ENCODE measurements at regions not wholly inside any gene's neighbourhood (a gene's known extent, or its start where the extent isn't known, plus 50 kb on each side); places are given as distances from the start of the nearest gene placed in this dataset.

- Mint-ChIP-seq H3K27me3 (ENCODE audit: low read depth) (no peaks in the 10 kb centered on the region), H3K27ac (no peak overlapping the region)
- TF ChIP-seq ZBTB21 (CRISPR knock-in tag; IDR thresholded peaks at IDR 0.05; ENCODE audit: borderline replicate concordance) (no peak), PREB (CRISPR knock-in tag; IDR thresholded peaks at IDR 0.05; ENCODE audit: borderline replicate concordance) (no peak), TCF7 (CRISPR knock-in tag; IDR thresholded peaks at IDR 0.05; ENCODE audit: low read depth) (no peak), ETV6 (CRISPR knock-in tag; IDR thresholded peaks at IDR 0.05) (no peak), ZNF263 (CRISPR knock-in tag; IDR thresholded peaks at IDR 0.05; ENCODE audit: low read depth) (no peak)
- TF ChIP-seq, protein P1, sequence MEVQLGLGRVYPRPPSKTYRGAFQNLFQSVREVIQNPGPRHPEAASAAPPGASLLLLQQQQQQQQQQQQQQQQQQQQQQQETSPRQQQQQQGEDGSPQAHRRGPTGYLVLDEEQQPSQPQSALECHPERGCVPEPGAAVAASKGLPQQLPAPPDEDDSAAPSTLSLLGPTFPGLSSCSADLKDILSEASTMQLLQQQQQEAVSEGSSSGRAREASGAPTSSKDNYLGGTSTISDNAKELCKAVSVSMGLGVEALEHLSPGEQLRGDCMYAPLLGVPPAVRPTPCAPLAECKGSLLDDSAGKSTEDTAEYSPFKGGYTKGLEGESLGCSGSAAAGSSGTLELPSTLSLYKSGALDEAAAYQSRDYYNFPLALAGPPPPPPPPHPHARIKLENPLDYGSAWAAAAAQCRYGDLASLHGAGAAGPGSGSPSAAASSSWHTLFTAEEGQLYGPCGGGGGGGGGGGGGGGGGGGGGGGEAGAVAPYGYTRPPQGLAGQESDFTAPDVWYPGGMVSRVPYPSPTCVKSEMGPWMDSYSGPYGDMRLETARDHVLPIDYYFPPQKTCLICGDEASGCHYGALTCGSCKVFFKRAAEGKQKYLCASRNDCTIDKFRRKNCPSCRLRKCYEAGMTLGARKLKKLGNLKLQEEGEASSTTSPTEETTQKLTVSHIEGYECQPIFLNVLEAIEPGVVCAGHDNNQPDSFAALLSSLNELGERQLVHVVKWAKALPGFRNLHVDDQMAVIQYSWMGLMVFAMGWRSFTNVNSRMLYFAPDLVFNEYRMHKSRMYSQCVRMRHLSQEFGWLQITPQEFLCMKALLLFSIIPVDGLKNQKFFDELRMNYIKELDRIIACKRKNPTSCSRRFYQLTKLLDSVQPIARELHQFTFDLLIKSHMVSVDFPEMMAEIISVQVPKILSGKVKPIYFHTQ (CRISPR knock-in tag; IDR thresholded peaks at IDR 0.05) = no peak
- TF ChIP-seq, protein P2, sequence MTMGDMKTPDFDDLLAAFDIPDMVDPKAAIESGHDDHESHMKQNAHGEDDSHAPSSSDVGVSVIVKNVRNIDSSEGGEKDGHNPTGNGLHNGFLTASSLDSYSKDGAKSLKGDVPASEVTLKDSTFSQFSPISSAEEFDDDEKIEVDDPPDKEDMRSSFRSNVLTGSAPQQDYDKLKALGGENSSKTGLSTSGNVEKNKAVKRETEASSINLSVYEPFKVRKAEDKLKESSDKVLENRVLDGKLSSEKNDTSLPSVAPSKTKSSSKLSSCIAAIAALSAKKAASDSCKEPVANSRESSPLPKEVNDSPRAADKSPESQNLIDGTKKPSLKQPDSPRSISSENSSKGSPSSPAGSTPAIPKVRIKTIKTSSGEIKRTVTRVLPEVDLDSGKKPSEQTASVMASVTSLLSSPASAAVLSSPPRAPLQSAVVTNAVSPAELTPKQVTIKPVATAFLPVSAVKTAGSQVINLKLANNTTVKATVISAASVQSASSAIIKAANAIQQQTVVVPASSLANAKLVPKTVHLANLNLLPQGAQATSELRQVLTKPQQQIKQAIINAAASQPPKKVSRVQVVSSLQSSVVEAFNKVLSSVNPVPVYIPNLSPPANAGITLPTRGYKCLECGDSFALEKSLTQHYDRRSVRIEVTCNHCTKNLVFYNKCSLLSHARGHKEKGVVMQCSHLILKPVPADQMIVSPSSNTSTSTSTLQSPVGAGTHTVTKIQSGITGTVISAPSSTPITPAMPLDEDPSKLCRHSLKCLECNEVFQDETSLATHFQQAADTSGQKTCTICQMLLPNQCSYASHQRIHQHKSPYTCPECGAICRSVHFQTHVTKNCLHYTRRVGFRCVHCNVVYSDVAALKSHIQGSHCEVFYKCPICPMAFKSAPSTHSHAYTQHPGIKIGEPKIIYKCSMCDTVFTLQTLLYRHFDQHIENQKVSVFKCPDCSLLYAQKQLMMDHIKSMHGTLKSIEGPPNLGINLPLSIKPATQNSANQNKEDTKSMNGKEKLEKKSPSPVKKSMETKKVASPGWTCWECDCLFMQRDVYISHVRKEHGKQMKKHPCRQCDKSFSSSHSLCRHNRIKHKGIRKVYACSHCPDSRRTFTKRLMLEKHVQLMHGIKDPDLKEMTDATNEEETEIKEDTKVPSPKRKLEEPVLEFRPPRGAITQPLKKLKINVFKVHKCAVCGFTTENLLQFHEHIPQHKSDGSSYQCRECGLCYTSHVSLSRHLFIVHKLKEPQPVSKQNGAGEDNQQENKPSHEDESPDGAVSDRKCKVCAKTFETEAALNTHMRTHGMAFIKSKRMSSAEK (CRISPR knock-in tag; IDR thresholded peaks at IDR 0.05; ENCODE audit: borderline replicate concordance) = no peak
Measured at GRCh38 chr6:126721581-126722160, 381.8 kb downstream of the CENPW start.

DNA sequence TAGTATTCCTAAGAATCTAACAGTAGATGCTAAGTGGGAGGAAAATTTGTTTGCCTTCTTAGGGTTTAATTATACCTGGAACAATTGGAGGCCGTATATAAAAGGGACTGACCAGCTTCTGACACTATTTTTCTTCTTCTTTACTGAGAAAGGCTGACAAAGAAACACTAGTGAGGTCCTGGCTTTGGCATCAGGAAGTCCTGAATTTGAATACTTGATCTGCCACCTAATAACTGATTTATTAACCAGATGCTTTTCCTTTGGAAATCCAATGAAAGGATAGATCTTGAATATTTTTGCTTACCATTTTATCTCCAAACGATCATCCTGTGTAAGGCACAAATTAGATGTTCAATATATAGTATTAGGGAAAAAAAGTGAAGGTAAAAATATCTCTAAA, 382.5 kb downstream of the CENPW start:
- Mint-ChIP-seq H3K4me3 (no peak overlapping the region), H3K27me3 (ENCODE audit: low read depth) (no peaks in the 10 kb centered on the region), H3K27ac (no peak overlapping the region), H3K9me3 (peaks cover 28% of the 10 kb centered on the region), H3K36me3 (peaks cover 15% of the 10 kb centered on the region), H3K4me1 (peaks cover 3% of the 10 kb centered on the region)
- ATAC-seq = no peak
- POLR2A ChIA-PET = no interaction called here
- no peak for DNase-seq (ENCODE audit: low spot score)
- TF ChIP-seq SOX15 (CRISPR knock-in tag; IDR thresholded peaks at IDR 0.05) (no peak), FOXP1 (CRISPR knock-in tag; IDR thresholded peaks at IDR 0.05; ENCODE audit: borderline replicate concordance) (no peak), USF2 (CRISPR knock-in tag; IDR thresholded peaks at IDR 0.05) (no peak), ZNF263 (CRISPR knock-in tag; IDR thresholded peaks at IDR 0.05; ENCODE audit: low read depth) (no peak)
- CTCF ChIA-PET = no interaction called here

More at GRCh38 chr6:126721581-126722160, 381.8 kb downstream of the CENPW start:
- Mint-ChIP-seq H3K4me3 (no peak overlapping the region), H3K36me3 (peaks cover 13% of the 10 kb centered on the region), H3K9me3 (peaks cover 21% of the 10 kb centered on the region), H3K4me1 (peaks cover 10% of the 10 kb centered on the region)
- ATAC-seq (no peak), DNase-seq (ENCODE audit: low spot score) (no peak)
- POLR2A ChIA-PET = no interaction called here
- CTCF ChIA-PET = no interaction called here

DNA sequence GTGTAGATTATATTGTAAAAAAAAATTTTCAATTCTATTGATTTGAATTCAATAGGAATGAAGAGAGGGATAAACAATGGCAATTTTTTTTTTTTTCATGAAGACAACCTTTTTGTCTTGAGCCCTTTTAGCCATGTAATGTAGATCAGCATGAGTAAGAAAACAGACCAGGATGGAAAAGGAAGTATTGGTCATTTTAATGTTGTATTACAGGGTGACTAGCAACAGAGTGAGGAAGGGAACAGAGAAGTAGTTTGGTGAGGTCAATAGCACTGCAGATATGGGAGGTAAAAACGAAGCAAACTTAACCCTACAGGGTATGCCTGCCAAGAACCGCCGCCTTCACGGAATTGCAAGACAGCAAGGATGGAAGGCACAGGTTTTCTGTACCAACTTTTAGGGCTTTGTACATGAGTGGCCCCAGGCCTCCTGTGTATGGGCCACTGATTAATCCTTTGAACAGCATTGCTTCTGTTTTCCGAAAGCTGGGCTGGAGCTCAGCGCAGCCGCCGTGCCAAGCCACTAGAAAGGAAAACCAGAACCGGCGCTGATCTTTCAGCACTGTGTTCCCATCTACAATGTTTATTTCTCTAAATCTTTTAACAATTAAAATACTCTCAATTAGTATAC, 383.7 kb downstream of the CENPW start:
- POLR2A ChIA-PET = no interaction called here
- no peak for DNase-seq (ENCODE audit: low spot score)
- ATAC-seq = no peak
- Mint-ChIP-seq H3K4me1 (no peaks in the 10 kb centered on the region), H3K27me3 (ENCODE audit: low read depth) (no peaks in the 10 kb centered on the region), H3K27ac (no peak overlapping the region), H3K9me3 (peaks cover 39% of the 10 kb centered on the region), H3K4me3 (no peak overlapping the region), H3K36me3 (peaks cover 20% of the 10 kb centered on the region)
- CTCF ChIA-PET = no interaction called here
- TF ChIP-seq, protein P3, sequence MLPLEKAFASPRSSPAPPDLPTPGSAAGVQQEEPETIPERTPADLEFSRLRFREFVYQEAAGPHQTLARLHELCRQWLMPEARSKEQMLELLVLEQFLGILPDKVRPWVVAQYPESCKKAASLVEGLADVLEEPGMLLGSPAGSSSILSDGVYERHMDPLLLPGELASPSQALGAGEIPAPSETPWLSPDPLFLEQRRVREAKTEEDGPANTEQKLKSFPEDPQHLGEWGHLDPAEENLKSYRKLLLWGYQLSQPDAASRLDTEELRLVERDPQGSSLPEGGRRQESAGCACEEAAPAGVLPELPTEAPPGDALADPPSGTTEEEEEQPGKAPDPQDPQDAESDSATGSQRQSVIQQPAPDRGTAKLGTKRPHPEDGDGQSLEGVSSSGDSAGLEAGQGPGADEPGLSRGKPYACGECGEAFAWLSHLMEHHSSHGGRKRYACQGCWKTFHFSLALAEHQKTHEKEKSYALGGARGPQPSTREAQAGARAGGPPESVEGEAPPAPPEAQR (CRISPR knock-in tag; IDR thresholded peaks at IDR 0.05) = no peak
- TF ChIP-seq, protein P4, sequence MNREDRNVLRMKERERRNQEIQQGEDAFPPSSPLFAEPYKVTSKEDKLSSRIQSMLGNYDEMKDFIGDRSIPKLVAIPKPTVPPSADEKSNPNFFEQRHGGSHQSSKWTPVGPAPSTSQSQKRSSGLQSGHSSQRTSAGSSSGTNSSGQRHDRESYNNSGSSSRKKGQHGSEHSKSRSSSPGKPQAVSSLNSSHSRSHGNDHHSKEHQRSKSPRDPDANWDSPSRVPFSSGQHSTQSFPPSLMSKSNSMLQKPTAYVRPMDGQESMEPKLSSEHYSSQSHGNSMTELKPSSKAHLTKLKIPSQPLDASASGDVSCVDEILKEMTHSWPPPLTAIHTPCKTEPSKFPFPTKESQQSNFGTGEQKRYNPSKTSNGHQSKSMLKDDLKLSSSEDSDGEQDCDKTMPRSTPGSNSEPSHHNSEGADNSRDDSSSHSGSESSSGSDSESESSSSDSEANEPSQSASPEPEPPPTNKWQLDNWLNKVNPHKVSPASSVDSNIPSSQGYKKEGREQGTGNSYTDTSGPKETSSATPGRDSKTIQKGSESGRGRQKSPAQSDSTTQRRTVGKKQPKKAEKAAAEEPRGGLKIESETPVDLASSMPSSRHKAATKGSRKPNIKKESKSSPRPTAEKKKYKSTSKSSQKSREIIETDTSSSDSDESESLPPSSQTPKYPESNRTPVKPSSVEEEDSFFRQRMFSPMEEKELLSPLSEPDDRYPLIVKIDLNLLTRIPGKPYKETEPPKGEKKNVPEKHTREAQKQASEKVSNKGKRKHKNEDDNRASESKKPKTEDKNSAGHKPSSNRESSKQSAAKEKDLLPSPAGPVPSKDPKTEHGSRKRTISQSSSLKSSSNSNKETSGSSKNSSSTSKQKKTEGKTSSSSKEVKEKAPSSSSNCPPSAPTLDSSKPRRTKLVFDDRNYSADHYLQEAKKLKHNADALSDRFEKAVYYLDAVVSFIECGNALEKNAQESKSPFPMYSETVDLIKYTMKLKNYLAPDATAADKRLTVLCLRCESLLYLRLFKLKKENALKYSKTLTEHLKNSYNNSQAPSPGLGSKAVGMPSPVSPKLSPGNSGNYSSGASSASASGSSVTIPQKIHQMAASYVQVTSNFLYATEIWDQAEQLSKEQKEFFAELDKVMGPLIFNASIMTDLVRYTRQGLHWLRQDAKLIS (CRISPR knock-in tag; IDR thresholded peaks at IDR 0.05; ENCODE audit: borderline replicate concordance) = no peak

Measured in WTC11 (cell line).